Activated T-cell treated with anti-CD3 and anti-CD28 coated beads, Interleukin-2, amount 50 U/mL, for 4 hours (primary cell): ENCODE measurements at regions not wholly inside any gene's neighbourhood (a gene's known extent, or its start where the extent isn't known, plus 50 kb on each side); places are given as distances from the start of the nearest gene placed in this dataset.
"Not testable (repeated sequence)": the region's sequence is repeated elsewhere in the genome, so short reads cannot be mapped to it uniquely, and the experiment has no call there.

Experiments
- ATAC-seq, 2 donors: fragments of 200-7000 bp; cut with Tn5 transposase; one replicate each; pipeline ENCODE4 v1.10.0; 2021
- DNase-seq: peaks from one replicate; pipeline ENCODE4 v3.0.0-alpha.2; 2020
- H3K27me3 Mint-ChIP-seq: one replicate; pipeline ENCODE4 v1.8.0; 2021; ENCODE audit warnings: low read depth, mixed read lengths
- H3K36me3 Mint-ChIP-seq: one replicate; pipeline ENCODE4 v1.8.0; 2022; ENCODE audit warnings: mixed read lengths; ENCODE audit not compliant: insufficient read depth
- H3K4me1 Mint-ChIP-seq: one replicate; pipeline ENCODE4 v1.8.0; 2021; ENCODE audit warnings: low read depth, mixed read lengths
- H3K4me3 Mint-ChIP-seq: one replicate; pipeline ENCODE4 v1.8.0; 2021; ENCODE audit warnings: mild to moderate bottlenecking, moderate library complexity, mixed read lengths
- H3K9me3 Mint-ChIP-seq: one replicate; pipeline ENCODE4 v1.8.0; 2021; ENCODE audit warnings: mixed read lengths

GRCh38 chr4:116302990-116303735, 782.2 kb downstream of the TRAM1L1 start:
- H3K27me3 Mint-ChIP-seq = no peaks in the 10 kb centered on the region
- DNase-seq (no peak), ATAC-seq (no peak)
- no peak overlapping the region for H3K4me3 Mint-ChIP-seq
- H3K36me3 Mint-ChIP-seq = no peaks in the 10 kb centered on the region
- H3K9me3 Mint-ChIP-seq = peaks cover 6% of the 10 kb centered on the region
- no peaks in the 10 kb centered on the region for H3K4me1 Mint-ChIP-seq

- Mint-ChIP-seq H3K36me3 (no peaks in the 10 kb centered on the region), H3K27me3 (no peaks in the 10 kb centered on the region), H3K4me1 (no peaks in the 10 kb centered on the region), H3K4me3 (no peak overlapping the region), H3K9me3 (peaks cover 3% of the 10 kb centered on the region)
- no peak for DNase-seq
- ATAC-seq = no peak
Observed at GRCh38 chr4:116275006-116275405, 810.4 kb downstream of the TRAM1L1 start.

GRCh38 chr4:116272336-116272735, 813.0 kb downstream of the TRAM1L1 start:
- no peak for ATAC-seq
- no peaks in the 10 kb centered on the region for H3K27me3 Mint-ChIP-seq
- DNase-seq = no peak
- H3K9me3 Mint-ChIP-seq = no peaks in the 10 kb centered on the region
- H3K4me3 Mint-ChIP-seq = no peak overlapping the region
- no peaks in the 10 kb centered on the region for H3K36me3 Mint-ChIP-seq
- H3K4me1 Mint-ChIP-seq = no peaks in the 10 kb centered on the region

- H3K9me3 Mint-ChIP-seq = peaks cover 27% of the 10 kb centered on the region
- not testable (repeated sequence) for ATAC-seq, H3K36me3 Mint-ChIP-seq, DNase-seq, H3K4me1 Mint-ChIP-seq, H3K4me3 Mint-ChIP-seq, H3K27me3 Mint-ChIP-seq
Observed at GRCh38 chr4:116260931-116261330, 824.4 kb downstream of the TRAM1L1 start.

- DNase-seq = no peak
- no peak for ATAC-seq
- Mint-ChIP-seq H3K9me3 (no peaks in the 10 kb centered on the region), H3K36me3 (no peaks in the 10 kb centered on the region), H3K4me3 (no peak overlapping the region), H3K4me1 (no peaks in the 10 kb centered on the region), H3K27me3 (no peaks in the 10 kb centered on the region)
Observed at GRCh38 chr4:116244771-116245170, 840.6 kb downstream of the TRAM1L1 start.

GRCh38 chr4:116243431-116243830, 841.9 kb downstream of the TRAM1L1 start:
- Mint-ChIP-seq H3K36me3 (no peaks in the 10 kb centered on the region), H3K4me3 (no peak overlapping the region), H3K9me3 (no peaks in the 10 kb centered on the region), H3K27me3 (no peaks in the 10 kb centered on the region), H3K4me1 (no peaks in the 10 kb centered on the region)
- no peak for DNase-seq
- ATAC-seq = no peak

- no peak for ATAC-seq
- Mint-ChIP-seq H3K9me3 (peaks cover 4% of the 10 kb centered on the region), H3K36me3 (no peaks in the 10 kb centered on the region), H3K4me3 (no peak overlapping the region), H3K27me3 (no peaks in the 10 kb centered on the region), H3K4me1 (no peaks in the 10 kb centered on the region)
- DNase-seq = no peak
Observed at GRCh38 chr4:116233971-116234370, 851.4 kb downstream of the TRAM1L1 start.

- not testable (repeated sequence) for H3K4me1 Mint-ChIP-seq, H3K36me3 Mint-ChIP-seq, ATAC-seq, DNase-seq, H3K27me3 Mint-ChIP-seq, H3K4me3 Mint-ChIP-seq, H3K9me3 Mint-ChIP-seq
Observed at GRCh38 chr4:116231999-116232398, 853.4 kb downstream of the TRAM1L1 start.

- H3K27me3 Mint-ChIP-seq = no peaks in the 10 kb centered on the region
- DNase-seq (no peak), ATAC-seq (no peak)
- no peak overlapping the region for H3K4me3 Mint-ChIP-seq
- no peaks in the 10 kb centered on the region for H3K4me1 Mint-ChIP-seq
- peaks cover 10% of the 10 kb centered on the region for H3K9me3 Mint-ChIP-seq
- H3K36me3 Mint-ChIP-seq = no peaks in the 10 kb centered on the region
Observed at GRCh38 chr4:116229420-116229819, 856.0 kb downstream of the TRAM1L1 start.

- DNase-seq (no peak), ATAC-seq (no peak)
- Mint-ChIP-seq H3K4me1 (no peaks in the 10 kb centered on the region), H3K9me3 (peaks cover under 1% of the 10 kb centered on the region), H3K4me3 (no peak overlapping the region), H3K27me3 (no peaks in the 10 kb centered on the region), H3K36me3 (no peaks in the 10 kb centered on the region)
Observed at GRCh38 chr4:116223040-116223732, 862.2 kb downstream of the TRAM1L1 start.

GRCh38 chr4:116217781-116218180, 867.6 kb downstream of the TRAM1L1 start:
- Mint-ChIP-seq H3K27me3 (no peaks in the 10 kb centered on the region), H3K4me1 (no peaks in the 10 kb centered on the region), H3K9me3 (no peaks in the 10 kb centered on the region), H3K4me3 (no peak overlapping the region), H3K36me3 (no peaks in the 10 kb centered on the region)
- no peak for ATAC-seq
- DNase-seq = no peak

GRCh38 chr4:116215622-116216021, 869.8 kb downstream of the TRAM1L1 start:
- no peaks in the 10 kb centered on the region for H3K4me1 Mint-ChIP-seq
- no peak for DNase-seq
- no peak overlapping the region for H3K4me3 Mint-ChIP-seq

GRCh38 chr4:116202524-116202923, 882.9 kb downstream of the TRAM1L1 start:
- H3K4me1 Mint-ChIP-seq = no peaks in the 10 kb centered on the region
- H3K36me3 Mint-ChIP-seq = no peaks in the 10 kb centered on the region
- no peaks in the 10 kb centered on the region for H3K27me3 Mint-ChIP-seq
- H3K4me3 Mint-ChIP-seq = no peak overlapping the region
- DNase-seq (no peak), ATAC-seq (no peak)
- peaks cover 4% of the 10 kb centered on the region for H3K9me3 Mint-ChIP-seq

More at GRCh38 chr4:116215622-116216021, 869.8 kb downstream of the TRAM1L1 start:
- no peak for ATAC-seq
- no peaks in the 10 kb centered on the region for H3K27me3 Mint-ChIP-seq
- no peaks in the 10 kb centered on the region for H3K9me3 Mint-ChIP-seq
- no peaks in the 10 kb centered on the region for H3K36me3 Mint-ChIP-seq

GRCh38 chr4:116197317-116197809, 888.0 kb downstream of the TRAM1L1 start:
- DNase-seq (no peak), ATAC-seq (no peak)
- Mint-ChIP-seq H3K27me3 (no peaks in the 10 kb centered on the region), H3K9me3 (peaks cover 3% of the 10 kb centered on the region), H3K4me1 (no peaks in the 10 kb centered on the region), H3K36me3 (no peaks in the 10 kb centered on the region), H3K4me3 (no peak overlapping the region)

- Mint-ChIP-seq H3K27me3 (no peaks in the 10 kb centered on the region), H3K9me3 (no peaks in the 10 kb centered on the region), H3K36me3 (no peaks in the 10 kb centered on the region), H3K4me1 (no peaks in the 10 kb centered on the region), H3K4me3 (no peak overlapping the region)
- ATAC-seq (no peak), DNase-seq (no peak)
Observed at GRCh38 chr4:116183241-116183640, 902.1 kb downstream of the TRAM1L1 start.
